ENCODE measurements at regions not wholly inside any gene's neighbourhood (a gene's known extent, or its start where the extent isn't known, plus 50 kb on each side); places are given as distances from the start of the nearest gene placed in this dataset.

GRCh38 chr4:184955636-184956035 is 62.7 kb upstream of the HELT start:
- peaks cover 0 to 4% (median 0%) of the 10 kb centered on the region in 6 donors for H3K4me1 ChIP-seq
- H3K27ac ChIP-seq: no peak overlapping the region
- no peak for DNase-seq
- intact Hi-C loops (cut with DNase I; ENCODE audit: low total_unique reads): no loop called here
- WGBS, 5 donors: 70 to 81% (median 77%) methylated on average over 8 of the region's 8 CpGs
- peaks cover 0 to 32% (median 0%) of the 10 kb centered on the region in 7 donors for H3K27me3 ChIP-seq (replicated peaks in 1 of 7)
- no peaks in the 10 kb centered on the region for H3K9me3 ChIP-seq
- TF ChIP-seq CTCF (IDR thresholded peaks at IDR 0.05 in 8 of 11, conservative IDR thresholded peaks at IDR 0.05 in 3 of 11): no peak
- no peak for TF ChIP-seq POLR2AphosphoS5 (IDR thresholded peaks at IDR 0.05)
- no peak for TF ChIP-seq POLR2A (IDR thresholded peaks at IDR 0.05)
- H3K36me3 ChIP-seq: no peaks in the 10 kb centered on the region
- no peak overlapping the region for H3K4me3 ChIP-seq

GRCh38 chr4:184957446-184958115 is 60.7 kb upstream of the HELT start:
- Histone ChIP-seq H3K9me3 (no peaks in the 10 kb centered on the region), H3K4me1 (peaks cover 0 to 4% (median 0%) of the 10 kb centered on the region in 6 donors), H3K36me3 (no peaks in the 10 kb centered on the region), H3K27me3 (replicated peaks in 1 of 7) (peaks cover 0 to 27% (median 0%) of the 10 kb centered on the region in 7 donors), H3K27ac (no peak overlapping the region), H3K4me3 (no peak overlapping the region)
- no peak for DNase-seq
- intact Hi-C loops (cut with DNase I; ENCODE audit: low total_unique reads): no loop called here
- TF ChIP-seq POLR2AphosphoS5 (IDR thresholded peaks at IDR 0.05) (no peak), POLR2A (IDR thresholded peaks at IDR 0.05) (no peak)
- WGBS, 5 donors: 56 to 66% (median 59%) methylated on average over 13 of the region's 13 CpGs

DNA sequence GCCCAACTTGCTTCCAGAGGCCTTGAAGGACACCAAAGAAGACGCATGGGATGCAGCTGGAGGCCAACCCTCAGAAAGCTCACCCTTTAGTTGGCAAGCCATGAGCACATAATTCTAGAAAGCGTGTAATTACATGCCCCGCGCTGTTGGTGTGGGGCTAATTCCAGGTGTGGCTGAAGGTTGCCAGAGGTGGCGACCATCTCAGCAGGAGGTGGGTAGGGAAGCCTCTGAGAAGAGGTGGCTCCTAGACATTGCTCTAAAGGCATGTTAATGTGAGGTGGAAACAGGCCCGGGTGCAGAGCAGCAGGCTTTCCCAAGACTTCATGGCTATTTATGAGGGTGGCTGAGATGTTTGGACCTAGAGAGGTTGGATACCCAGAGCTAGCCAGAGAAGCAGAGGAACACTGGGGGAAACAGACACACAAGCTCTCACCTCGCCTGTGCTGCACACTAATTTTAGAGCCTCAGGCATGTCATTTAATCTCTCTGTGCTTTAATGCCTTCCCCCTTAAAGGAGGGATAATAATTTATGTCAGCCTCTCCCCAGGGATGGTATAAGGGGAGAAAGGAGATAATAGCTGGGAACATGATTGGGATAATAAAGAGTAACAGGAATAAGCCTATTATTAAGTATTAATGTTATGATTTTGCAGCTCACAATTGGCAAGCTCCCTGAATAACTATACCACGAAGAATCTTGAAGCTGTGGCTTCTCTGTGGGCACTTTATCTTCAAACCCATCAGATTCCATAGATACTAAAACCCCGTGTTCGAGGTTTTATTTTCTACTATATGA is 60.0 kb upstream of the HELT start:
- intact Hi-C loops (cut with DNase I; ENCODE audit: low total_unique reads): no loop called here
- no peaks in the 10 kb centered on the region for H3K9me3 ChIP-seq
- no peak overlapping the region for H3K27ac ChIP-seq
- peaks cover 0 to 4% (median 0%) of the 10 kb centered on the region in 6 donors for H3K4me1 ChIP-seq
- peaks cover 0 to 20% (median 0%) of the 10 kb centered on the region in 7 donors for H3K27me3 ChIP-seq (replicated peaks in 1 of 7)
- WGBS, 5 donors: 58 to 69% (median 65%) methylated on average over 10 of the region's 10 CpGs
- TF ChIP-seq POLR2A (IDR thresholded peaks at IDR 0.05) (no peak), CTCF (IDR thresholded peaks at IDR 0.05 in 8 of 11, conservative IDR thresholded peaks at IDR 0.05 in 3 of 11) (no peak), POLR2AphosphoS5 (IDR thresholded peaks at IDR 0.05) (no peak)
- no peak for DNase-seq
- no peaks in the 10 kb centered on the region for H3K36me3 ChIP-seq
- H3K4me3 ChIP-seq: no peak overlapping the region

- Histone ChIP-seq H3K9me3 (no peaks in the 10 kb centered on the region), H3K27me3 (replicated peaks in 1 of 7) (peaks cover 0 to 15% (median 0%) of the 10 kb centered on the region in 7 donors), H3K4me1 (peaks cover 0 to 4% (median 0%) of the 10 kb centered on the region in 6 donors), H3K36me3 (no peaks in the 10 kb centered on the region), H3K4me3 (no peak overlapping the region), H3K27ac (no peak overlapping the region)
- 33 to 53% (median 41%) methylated on average over 8 of the region's 8 CpGs for WGBS, 5 donors
- intact Hi-C loops (cut with DNase I; ENCODE audit: low total_unique reads): no loop called here
- TF ChIP-seq CTCF (IDR thresholded peaks at IDR 0.05 in 8 of 11, conservative IDR thresholded peaks at IDR 0.05 in 3 of 11) (no peak), POLR2AphosphoS5 (IDR thresholded peaks at IDR 0.05) (no peak), POLR2A (IDR thresholded peaks at IDR 0.05) (no peak)
- no peak for DNase-seq
Observed at GRCh38 chr4:184958923-184959210, 59.4 kb upstream of the HELT start.
